ENCODE measurements at regions not wholly inside any gene's neighbourhood (a gene's known extent, or its start where the extent isn't known, plus 50 kb on each side); places are given as distances from the start of the nearest gene placed in this dataset.

GRCh38 chr13:67752759-67753158, 522.6 kb upstream of the PCDH9 start:
- Histone ChIP-seq H3K4me3 (no peak overlapping the region), H3K9me3 (no peaks in the 10 kb centered on the region), H3K4me1 (replicated peaks) (no peaks in the 10 kb centered on the region), H3K27ac (no peak overlapping the region), H3K27me3 (replicated peaks; ENCODE audit: insufficient read depth) (no peaks in the 10 kb centered on the region), H3K36me3 (no peaks in the 10 kb centered on the region)
- no peak for TF ChIP-seq POLR2A (IDR thresholded peaks at IDR 0.05)
- no peak for TF ChIP-seq POLR2AphosphoS5 (IDR thresholded peaks at IDR 0.05)
- TF ChIP-seq CTCF (IDR thresholded peaks at IDR 0.05), result no peak
- intact Hi-C loops (cut with DNase I), result no loop called here
- WGBS, result 29% methylated on average over 1 of the region's 1 CpG
- no peak for DNase-seq (ENCODE audit: low spot score)

- WGBS, result 46% methylated on average over 2 of the region's 2 CpGs
- TF ChIP-seq POLR2A (IDR thresholded peaks at IDR 0.05), result no peak
- TF ChIP-seq POLR2AphosphoS5 (IDR thresholded peaks at IDR 0.05), result no peak
- TF ChIP-seq CTCF (IDR thresholded peaks at IDR 0.05), result no peak
- no peak overlapping the region for H3K4me3 ChIP-seq
- no peaks in the 10 kb centered on the region for H3K4me1 ChIP-seq (replicated peaks)
- no peaks in the 10 kb centered on the region for H3K9me3 ChIP-seq
- intact Hi-C loops (cut with DNase I), result no loop called here
- no peaks in the 10 kb centered on the region for H3K27me3 ChIP-seq (replicated peaks; ENCODE audit: insufficient read depth)
- no peak overlapping the region for H3K27ac ChIP-seq
- no peak for DNase-seq (ENCODE audit: low spot score)
- H3K36me3 ChIP-seq, result no peaks in the 10 kb centered on the region
Measured at GRCh38 chr13:67742478-67742877, 512.3 kb upstream of the PCDH9 start.

GRCh38 chr13:67740871-67741535, 510.9 kb upstream of the PCDH9 start:
- no peaks in the 10 kb centered on the region for H3K36me3 ChIP-seq
- H3K4me1 ChIP-seq (replicated peaks), result no peaks in the 10 kb centered on the region
- H3K4me3 ChIP-seq, result no peak overlapping the region
- H3K27me3 ChIP-seq (replicated peaks; ENCODE audit: insufficient read depth), result no peaks in the 10 kb centered on the region
- no peaks in the 10 kb centered on the region for H3K9me3 ChIP-seq
- 55% methylated on average over 4 of the region's 4 CpGs for WGBS
- TF ChIP-seq CTCF (IDR thresholded peaks at IDR 0.05), result no peak
- no peak for TF ChIP-seq POLR2A (IDR thresholded peaks at IDR 0.05)
- TF ChIP-seq POLR2AphosphoS5 (IDR thresholded peaks at IDR 0.05), result no peak
- DNase-seq (ENCODE audit: low spot score), result no peak
- H3K27ac ChIP-seq, result no peak overlapping the region
- intact Hi-C loops (cut with DNase I), result no loop called here

- Histone ChIP-seq H3K27ac (no peak overlapping the region), H3K36me3 (no peaks in the 10 kb centered on the region), H3K9me3 (no peaks in the 10 kb centered on the region), H3K27me3 (replicated peaks; ENCODE audit: insufficient read depth) (no peaks in the 10 kb centered on the region), H3K4me1 (replicated peaks) (no peaks in the 10 kb centered on the region), H3K4me3 (no peak overlapping the region)
- TF ChIP-seq POLR2AphosphoS5 (IDR thresholded peaks at IDR 0.05) (no peak), POLR2A (IDR thresholded peaks at IDR 0.05) (no peak), CTCF (IDR thresholded peaks at IDR 0.05) (no peak)
- WGBS, result 17% methylated on average over 4 of the region's 4 CpGs
- no peak for DNase-seq (ENCODE audit: low spot score)
- intact Hi-C loops (cut with DNase I), result no loop called here
Measured at GRCh38 chr13:67736646-67737420, 506.7 kb upstream of the PCDH9 start.

- 97% methylated on average over 1 of the region's 1 CpG for WGBS
- Histone ChIP-seq H3K9me3 (no peaks in the 10 kb centered on the region), H3K27ac (no peak overlapping the region), H3K27me3 (replicated peaks; ENCODE audit: insufficient read depth) (no peaks in the 10 kb centered on the region), H3K4me3 (no peak overlapping the region), H3K36me3 (no peaks in the 10 kb centered on the region), H3K4me1 (replicated peaks) (no peaks in the 10 kb centered on the region)
- TF ChIP-seq CTCF (IDR thresholded peaks at IDR 0.05) (no peak), POLR2A (IDR thresholded peaks at IDR 0.05) (no peak), POLR2AphosphoS5 (IDR thresholded peaks at IDR 0.05) (no peak)
- intact Hi-C loops (cut with DNase I), result no loop called here
- DNase-seq (ENCODE audit: low spot score), result no peak
Measured at GRCh38 chr13:67735651-67736050, 505.5 kb upstream of the PCDH9 start.
